ENCODE measurements at regions not wholly inside any gene's neighbourhood (a gene's known extent, or its start where the extent isn't known, plus 50 kb on each side); places are given as distances from the start of the nearest gene placed in this dataset.
"Not testable (repeated sequence)": the region's sequence is repeated elsewhere in the genome, so short reads cannot be mapped to it uniquely, and the experiment has no call there.

GRCh38 chr7:19533266-19533665 lies 175.6 kb downstream of the POLR1F start:
- DNase-seq (ENCODE audit: low spot score), result no peak

- no peak for DNase-seq (ENCODE audit: low spot score)
Measured at GRCh38 chr7:19530852-19531251, 178.0 kb downstream of the POLR1F start.

- DNase-seq (ENCODE audit: low spot score), result no peak
Measured at GRCh38 chr7:19530261-19530660, 178.6 kb downstream of the POLR1F start.

- no peak for DNase-seq (ENCODE audit: low spot score)
Measured at GRCh38 chr7:19526639-19527038, 182.2 kb downstream of the POLR1F start.

- DNase-seq (ENCODE audit: low spot score), result no peak
Measured at GRCh38 chr7:19522486-19522885, 186.4 kb downstream of the POLR1F start.

- DNase-seq (ENCODE audit: low spot score), result no peak
Measured at GRCh38 chr7:19520392-19520791, 188.4 kb downstream of the POLR1F start.

- no peak for DNase-seq (ENCODE audit: low spot score)
Measured at GRCh38 chr7:19519443-19520021, 189.3 kb downstream of the POLR1F start.

- not testable (repeated sequence) for DNase-seq (ENCODE audit: low spot score)
Measured at GRCh38 chr7:19517546-19517945, 191.3 kb downstream of the POLR1F start.

GRCh38 chr7:19508821-19509220 lies 200.0 kb downstream of the POLR1F start:
- DNase-seq (ENCODE audit: low spot score), result no peak

GRCh38 chr7:19508124-19508523 lies 200.7 kb downstream of the POLR1F start:
- DNase-seq (ENCODE audit: low spot score), result no peak

- DNase-seq (ENCODE audit: low spot score), result no peak
Measured at GRCh38 chr7:19491821-19492452, 216.9 kb downstream of the POLR1F start.

- DNase-seq (ENCODE audit: low spot score), result no peak
Measured at GRCh38 chr7:19491371-19491770, 217.5 kb downstream of the POLR1F start.

- DNase-seq (ENCODE audit: low spot score), result no peak
Measured at GRCh38 chr7:19489162-19489820, 219.5 kb downstream of the POLR1F start.

- no peak for DNase-seq (ENCODE audit: low spot score)
Measured at GRCh38 chr7:19488056-19488455, 220.8 kb downstream of the POLR1F start.

GRCh38 chr7:19482628-19483027 lies 226.2 kb downstream of the POLR1F start:
- DNase-seq (ENCODE audit: low spot score), result no peak

GRCh38 chr7:19480383-19480782 lies 228.5 kb downstream of the POLR1F start:
- no peak for DNase-seq (ENCODE audit: low spot score)

- no peak for DNase-seq (ENCODE audit: low spot score)
Measured at GRCh38 chr7:19470031-19470430, 238.8 kb downstream of the POLR1F start.

- no peak for DNase-seq (ENCODE audit: low spot score)
Measured at GRCh38 chr7:19465861-19466260, 243.0 kb downstream of the POLR1F start.

GRCh38 chr7:19464751-19465150 lies 244.1 kb downstream of the POLR1F start:
- DNase-seq (ENCODE audit: low spot score), result no peak

GRCh38 chr7:19464241-19464640 lies 244.6 kb downstream of the POLR1F start:
- no peak for DNase-seq (ENCODE audit: low spot score)

- no peak for DNase-seq (ENCODE audit: low spot score)
Measured at GRCh38 chr7:19463581-19463980, 245.3 kb downstream of the POLR1F start.

GRCh38 chr7:19455623-19456022 lies 253.2 kb downstream of the POLR1F start:
- no peak for DNase-seq (ENCODE audit: low spot score)

GRCh38 chr7:19448091-19448490 lies 260.7 kb downstream of the POLR1F start:
- no peak for DNase-seq (ENCODE audit: low spot score)

Data from CD4-positive, alpha-beta T cell treated with Interleukin-2 at 100 ng/mL for 4 hours (primary cell).